Vagina (tissue), 2 donors: ENCODE measurements at regions not wholly inside any gene's neighbourhood (a gene's known extent, or its start where the extent isn't known, plus 50 kb on each side); places are given as distances from the start of the nearest gene placed in this dataset.

Experiments
- POLR2A ChIP-seq, 2 donors: fragments of 450-650 bp; IDR thresholded peaks; one replicate each; pipeline ENCODE4 v1.6.1; 2017; ENCODE audit warnings: antibody characterized with exemption in 2 of 2, mild to moderate bottlenecking in 2 of 2, moderate library complexity in 2 of 2
- POLR2AphosphoS5 ChIP-seq, 2 donors: sonication (generic); formaldehyde crosslinking; IDR thresholded peaks; one replicate each; pipeline ENCODE4 v1.9.0; 2017; ENCODE audit warnings: antibody characterized with exemption in 2 of 2, mild to moderate bottlenecking in 2 of 2, low read depth in 1 of 2; ENCODE audit not compliant: insufficient read depth in 1 of 2
- TF ChIP-seq, protein P1 (sequence below), 3 experiments: fragments of 450-650 bp in 2 of 3; fragments of 200-600 bp in 1 of 3; sonication (generic) in 1 of 3; IDR thresholded peaks; one replicate each; pipeline ENCODE4 v1.5.1; 2017 to 2019; ENCODE audit warnings: antibody characterized with exemption in 3 of 3, mild to moderate bottlenecking in 2 of 3, moderate library complexity in 2 of 3

DNA sequence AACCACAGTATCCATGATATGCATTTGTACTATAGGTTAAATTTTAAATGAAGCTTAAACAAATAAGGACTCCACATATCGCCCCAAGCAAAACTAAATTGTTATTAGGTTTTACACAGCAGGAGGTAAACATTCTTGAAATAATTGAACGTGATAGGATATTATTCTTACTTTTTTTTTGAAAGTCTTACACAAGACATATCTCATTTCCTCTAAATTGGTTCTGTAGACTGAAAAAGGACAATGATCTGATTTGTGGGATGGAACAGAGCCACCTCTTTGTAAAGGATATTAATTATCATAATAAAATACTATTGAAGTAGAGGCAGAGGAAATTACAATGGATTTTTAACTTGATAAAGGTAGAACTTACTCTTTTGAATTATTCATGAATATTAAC, 155.1 kb upstream of the SEMA3D start:
- TF ChIP-seq, protein P1, sequence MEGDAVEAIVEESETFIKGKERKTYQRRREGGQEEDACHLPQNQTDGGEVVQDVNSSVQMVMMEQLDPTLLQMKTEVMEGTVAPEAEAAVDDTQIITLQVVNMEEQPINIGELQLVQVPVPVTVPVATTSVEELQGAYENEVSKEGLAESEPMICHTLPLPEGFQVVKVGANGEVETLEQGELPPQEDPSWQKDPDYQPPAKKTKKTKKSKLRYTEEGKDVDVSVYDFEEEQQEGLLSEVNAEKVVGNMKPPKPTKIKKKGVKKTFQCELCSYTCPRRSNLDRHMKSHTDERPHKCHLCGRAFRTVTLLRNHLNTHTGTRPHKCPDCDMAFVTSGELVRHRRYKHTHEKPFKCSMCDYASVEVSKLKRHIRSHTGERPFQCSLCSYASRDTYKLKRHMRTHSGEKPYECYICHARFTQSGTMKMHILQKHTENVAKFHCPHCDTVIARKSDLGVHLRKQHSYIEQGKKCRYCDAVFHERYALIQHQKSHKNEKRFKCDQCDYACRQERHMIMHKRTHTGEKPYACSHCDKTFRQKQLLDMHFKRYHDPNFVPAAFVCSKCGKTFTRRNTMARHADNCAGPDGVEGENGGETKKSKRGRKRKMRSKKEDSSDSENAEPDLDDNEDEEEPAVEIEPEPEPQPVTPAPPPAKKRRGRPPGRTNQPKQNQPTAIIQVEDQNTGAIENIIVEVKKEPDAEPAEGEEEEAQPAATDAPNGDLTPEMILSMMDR (IDR thresholded peaks at IDR 0.05) = no peak
- TF ChIP-seq POLR2AphosphoS5 (IDR thresholded peaks at IDR 0.05; ENCODE audit: insufficient read depth in 1 of 2, low read depth in 1 of 2) (no peak), POLR2A (IDR thresholded peaks at IDR 0.05) (no peak)
